A549 (cell line): ENCODE measurements at regions not wholly inside any gene's neighbourhood (a gene's known extent, or its start where the extent isn't known, plus 50 kb on each side); places are given as distances from the start of the nearest gene placed in this dataset.
"Not testable (repeated sequence)": the region's sequence is repeated elsewhere in the genome, so short reads cannot be mapped to it uniquely, and the experiment has no call there.

Experiments
- ATAC-seq, 2 experiments: fragments of 200-7000 bp in 1 of 2; fragments of >200 bp in 1 of 2; cut with Nextera tagmentation in 1 of 2; cut with Tn5 transposase in 1 of 2; 3 replicates each; pipeline versions ENCODE4 v1.8.0 to v1.9.1; 2018 to 2020; ENCODE audit warnings: mild to moderate bottlenecking in 1 of 2, moderate library complexity in 1 of 2
- CTCF ChIA-PET: fragments of 300-600 bp; sonication (Branson Sonifier 250); formaldehyde crosslinking; extraction: SDS; loops from one replicate; lab custom pipeline; 2021; ENCODE audit warnings: antibody characterized with exemption, inconsistent platforms; lab: Yijun Ruan, JAX
- POLR2A ChIA-PET: fragments of 350-600 bp; formaldehyde crosslinking; extraction: SDS; loops from one replicate; lab custom pipeline; 2021; ENCODE audit warnings: antibody characterized with exemption, inconsistent platforms; lab: Yijun Ruan, JAX
- DNase-seq, 2 experiments: peaks; one replicate each; pipeline versions ENCODE4 v3.0.0 to v3.0.0-alpha.2; 2011 to 2016; ENCODE audit warnings: low read depth in 1 of 2, low spot score in 1 of 2
- FAIRE-seq: peaks from 2 replicates; lab custom pipeline; 2011; peaks lifted over from hg19 to GRCh38; lab: Jason Lieb, UNC
- H3K27ac ChIP-seq, 2 experiments: fragments of >200 bp; sonication (Bioruptor Twin); formaldehyde crosslinking; 3 replicates each; pipeline ENCODE4 v1.5.1; 2016 to 2017
- H3K4me1 ChIP-seq: fragments of >200 bp; sonication (Bioruptor Twin); formaldehyde crosslinking; 3 replicates; pipeline ENCODE4 v1.6.1; 2016
- H3K4me2 ChIP-seq: fragments of >200 bp; sonication (Bioruptor Twin); formaldehyde crosslinking; 3 replicates; pipeline ENCODE4 v1.6.1; 2016
- H3K4me3 ChIP-seq: fragments of >200 bp; sonication (Bioruptor Twin); formaldehyde crosslinking; 3 replicates; pipeline ENCODE4 v1.5.1; 2016
- H3K9me3 ChIP-seq: fragments of >200 bp; sonication (Bioruptor Twin); formaldehyde crosslinking; 3 replicates; pipeline ENCODE4 v1.6.1; 2016
- CBX8 ChIP-seq: fragments of 200-600 bp; sonication (generic); IDR thresholded peaks from 2 replicates; pipeline ENCODE4 v1.6.1; 2016
- CEBPB ChIP-seq, 2 experiments: fragments of >200 bp in 1 of 2; sonication (Bioruptor Twin) in 1 of 2; formaldehyde crosslinking in 1 of 2; IDR thresholded peaks; 2 replicates each; pipeline ENCODE4 v1.6.1; 2012 to 2016
- E2F6 ChIP-seq: IDR thresholded peaks from 2 replicates; pipeline ENCODE4 v1.6.1; 2012; ENCODE audit warnings: low read depth, borderline replicate concordance
- EHMT2 ChIP-seq: fragments of 200-600 bp; sonication (generic); IDR thresholded peaks from 2 replicates; pipeline ENCODE4 v1.6.1; 2016; ENCODE audit warnings: antibody characterized with exemption, low read depth, mild to moderate bottlenecking, moderate library complexity
- ELK1 ChIP-seq: fragments of 150-350 bp; IDR thresholded peaks from 2 replicates; pipeline ENCODE4 v1.6.1; 2014; ENCODE audit warnings: low read depth, mild to moderate bottlenecking, low read length
- FOSL2 ChIP-seq, 2 experiments: fragments of 450-650 bp in 1 of 2; fragments of >200 bp in 1 of 2; sonication (Bioruptor Twin) in 1 of 2; formaldehyde crosslinking; IDR thresholded peaks; 2 replicates each; pipeline versions ENCODE4 v1.5.0 to v1.6.1; 2016 to 2020; ENCODE audit warnings: mild to moderate bottlenecking in 1 of 2, moderate library complexity in 1 of 2
- GATA3 ChIP-seq: IDR thresholded peaks from 2 replicates; pipeline ENCODE4 v1.6.1; 2012; ENCODE audit warnings: borderline replicate concordance
- HEYL ChIP-seq: fragments of 250-450 bp; sonication (Bioruptor Pico); IDR thresholded peaks from 2 replicates; pipeline ENCODE4 v1.8.0; 2021; ENCODE audit warnings: mild to moderate bottlenecking, moderate library complexity
- JUNB ChIP-seq: fragments of >200 bp; sonication (Bioruptor Twin); formaldehyde crosslinking; IDR thresholded peaks from 2 replicates; pipeline ENCODE4 v1.6.1; 2016
- KDM1A ChIP-seq: fragments of 200-600 bp; sonication (generic); IDR thresholded peaks from 2 replicates; pipeline ENCODE4 v1.6.1; 2016; ENCODE audit warnings: low read depth, mild to moderate bottlenecking
- MAX ChIP-seq: IDR thresholded peaks from 2 replicates; pipeline ENCODE4 v1.6.1; 2012
- MYC ChIP-seq: IDR thresholded peaks from 2 replicates; pipeline ENCODE4 v1.6.1; 2012; ENCODE audit warnings: mild to moderate bottlenecking, inconsistent platforms, low read length, improper control_type of control experiment, borderline replicate concordance
- NPAS2 ChIP-seq: fragments of 250-450 bp; sonication (Bioruptor Pico); IDR thresholded peaks from 2 replicates; pipeline ENCODE4 v1.8.0; 2022; ENCODE audit warnings: mild to moderate bottlenecking, moderate library complexity, borderline replicate concordance
- PBX3 ChIP-seq: IDR thresholded peaks from 2 replicates; pipeline ENCODE4 v1.6.1; 2012
- PHF8 ChIP-seq: fragments of 200-600 bp; sonication (generic); IDR thresholded peaks from 2 replicates; pipeline ENCODE4 v1.6.1; 2016; ENCODE audit warnings: low read depth, mild to moderate bottlenecking, antibody characterized with exemption, moderate library complexity, borderline replicate concordance
- POLR2A ChIP-seq: IDR thresholded peaks from 2 replicates; pipeline ENCODE4 v1.6.1; 2012; ENCODE audit warnings: mild to moderate bottlenecking, low read length
- RAD21 ChIP-seq, 2 experiments: fragments of >200 bp in 1 of 2; sonication (Bioruptor Twin) in 1 of 2; formaldehyde crosslinking in 1 of 2; IDR thresholded peaks in 1 of 2; conservative IDR thresholded peaks in 1 of 2; 2 replicates in 1 of 2; 3 replicates in 1 of 2; pipeline ENCODE4 v1.6.1; 2012 to 2018; ENCODE audit warnings: inconsistent platforms in 1 of 2
- RARB ChIP-seq: fragments of 250-450 bp; sonication (Bioruptor Pico); IDR thresholded peaks from 2 replicates; pipeline ENCODE4 v1.8.0; 2021; ENCODE audit warnings: mild to moderate bottlenecking, moderate library complexity
- REST ChIP-seq: fragments of 200-600 bp; sonication (generic); IDR thresholded peaks from 2 replicates; pipeline ENCODE4 v1.6.1; 2016; ENCODE audit warnings: antibody characterized with exemption, mild to moderate bottlenecking, moderate library complexity
- TFCP2L1 ChIP-seq: fragments of 250-450 bp; sonication (Bioruptor Pico); IDR thresholded peaks from 2 replicates; pipeline ENCODE4 v1.5.0; 2021; ENCODE audit warnings: mild to moderate bottlenecking
- TP53 ChIP-seq: fragments of 250-450 bp; sonication (Bioruptor Pico); IDR thresholded peaks from 2 replicates; pipeline ENCODE4 v1.5.0; 2021; ENCODE audit warnings: mild to moderate bottlenecking, moderate library complexity
- ZFP36 ChIP-seq: fragments of 450-650 bp; IDR thresholded peaks from 2 replicates; pipeline ENCODE4 v1.6.1; 2014; ENCODE audit warnings: borderline replicate concordance; ENCODE audit not compliant: partially characterized antibody
- WGBS: methylation state at CpG from one replicate; pipeline ENCODE4 v1.1.6; 2017; ENCODE audit errors: missing lambda C conversion rate; 5-methylcytosine and 5-hydroxymethylcytosine counted together

GRCh38 chr4:158099686-158100085, 73.1 kb downstream of the GASK1B start (continued):
- no peak for TF ChIP-seq MAX

- CTCF ChIA-PET, result interaction anchor here (0.9 kb wide), 1 partner anchor 94 kb away, joined by 4 read pairs; no protein-coding TSS in a partner anchor
- POLR2A ChIA-PET, result no interaction called here
- no peak overlapping the region for H3K4me3 ChIP-seq
- DNase-seq, result no peak
- H3K9me3 ChIP-seq, result no peaks in the 10 kb centered on the region
- no peak overlapping the region for H3K4me2 ChIP-seq
- H3K27ac ChIP-seq, result no peak overlapping the region
- FAIRE-seq, result no peak
- TF ChIP-seq REST (no peak), POLR2A (no peak), MYC (no peak), JUNB (no peak), HEYL (CRISPR knock-in tag) (no peak), TP53 (CRISPR knock-in tag) (no peak), PBX3 (no peak), RAD21 (conservative IDR thresholded peaks at IDR 0.05 in 1 of 2, IDR thresholded peaks at IDR 0.05 in 1 of 2) (no peak), CBX8 (no peak), CEBPB (IDR thresholded peaks at IDR 0.05) (no peak), PHF8 (no peak)
- TF ChIP-seq, all 56 proteins: peak for 0
- H3K4me1 ChIP-seq, result peaks cover 16% of the 10 kb centered on the region
- ATAC-seq, result no peak
- 87% methylated on average over 1 of the region's 1 CpG for WGBS
Observed at GRCh38 chr4:158098802-158099201, 74.0 kb downstream of the GASK1B start.

GRCh38 chr4:158094413-158095134, 78.3 kb downstream of the GASK1B start:
- POLR2A ChIA-PET, result interaction anchor here (1.1 kb wide), 1 partner anchor 27 kb away, joined by 6 read pairs; no protein-coding TSS in a partner anchor
- Histone ChIP-seq H3K4me1 (peaks cover 21% of the 10 kb centered on the region), H3K9me3 (no peaks in the 10 kb centered on the region), H3K4me2 (peak overlapping the region; percentile 61), H3K27ac (peak overlapping the region; percentile 58 to 74), H3K4me3 (no peak overlapping the region)
- ATAC-seq, result peak; percentile 68 to 80
- 23% methylated on average over 1 of the region's 1 CpG for WGBS
- TF ChIP-seq GATA3 (peak; percentile 14; the same call in 1 of the 2 replicates), JUNB (peak; percentile 27; the same call in 1 of the 2 replicates), EHMT2 (no peak), FOSL2 (IDR thresholded peaks at IDR 0.05) (no peak), FOSL2 (CRISPR knock-in tag; IDR thresholded peaks at IDR 0.05) (peak; percentile 6; the same call in 1 of the 2 replicates)
- CTCF ChIA-PET, result interaction anchor here (1.3 kb wide), 1 partner anchor 19 kb away, joined by 3 read pairs; no protein-coding TSS in a partner anchor
- no peak for FAIRE-seq
- peak; percentile 5 to 28 for DNase-seq

- CTCF ChIA-PET, result no interaction called here
- peak overlapping the region; percentile 51 to 63; a peak in 5 of 6 replicates for H3K27ac ChIP-seq
- peak overlapping the region; percentile 62 for H3K4me2 ChIP-seq
- POLR2A ChIA-PET, result no interaction called here
- peaks cover 19% of the 10 kb centered on the region for H3K4me1 ChIP-seq
- no peaks in the 10 kb centered on the region for H3K9me3 ChIP-seq
- H3K4me3 ChIP-seq, result peak overlapping the region; percentile 28
- TF ChIP-seq NPAS2 (no peak), RARB (CRISPR knock-in tag) (no peak), ZFP36 (no peak), E2F6 (no peak), KDM1A (no peak), TFCP2L1 (CRISPR knock-in tag) (no peak), MYC (no peak), ELK1 (no peak)
- DNase-seq (no peak), ATAC-seq (peak in 1 of 2 experiments; percentile 46; a peak in 1 of 6 replicates), FAIRE-seq (no peak)
Observed at GRCh38 chr4:158090323-158090722, 82.5 kb downstream of the GASK1B start.

- peak overlapping the region; percentile 51 to 63; a peak in 5 of 6 replicates for H3K27ac ChIP-seq
- FAIRE-seq, H3K9me3 ChIP-seq, POLR2A ChIA-PET, CTCF ChIA-PET, DNase-seq: not testable (repeated sequence)
- peak overlapping the region; percentile 62 for H3K4me2 ChIP-seq
- H3K4me3 ChIP-seq, result peak overlapping the region; percentile 28
- peak in 1 of 2 experiments; percentile 36; a peak in 1 of 6 replicates for ATAC-seq
- 55% methylated on average over 21 of the region's 21 CpGs for WGBS
- H3K4me1 ChIP-seq, result peaks cover 14% of the 10 kb centered on the region
Observed at GRCh38 chr4:158089897-158090296, 82.9 kb downstream of the GASK1B start.
